ENCODE measurements at regions not wholly inside any gene's neighbourhood (a gene's known extent, or its start where the extent isn't known, plus 50 kb on each side); places are given as distances from the start of the nearest gene placed in this dataset.

DNA sequence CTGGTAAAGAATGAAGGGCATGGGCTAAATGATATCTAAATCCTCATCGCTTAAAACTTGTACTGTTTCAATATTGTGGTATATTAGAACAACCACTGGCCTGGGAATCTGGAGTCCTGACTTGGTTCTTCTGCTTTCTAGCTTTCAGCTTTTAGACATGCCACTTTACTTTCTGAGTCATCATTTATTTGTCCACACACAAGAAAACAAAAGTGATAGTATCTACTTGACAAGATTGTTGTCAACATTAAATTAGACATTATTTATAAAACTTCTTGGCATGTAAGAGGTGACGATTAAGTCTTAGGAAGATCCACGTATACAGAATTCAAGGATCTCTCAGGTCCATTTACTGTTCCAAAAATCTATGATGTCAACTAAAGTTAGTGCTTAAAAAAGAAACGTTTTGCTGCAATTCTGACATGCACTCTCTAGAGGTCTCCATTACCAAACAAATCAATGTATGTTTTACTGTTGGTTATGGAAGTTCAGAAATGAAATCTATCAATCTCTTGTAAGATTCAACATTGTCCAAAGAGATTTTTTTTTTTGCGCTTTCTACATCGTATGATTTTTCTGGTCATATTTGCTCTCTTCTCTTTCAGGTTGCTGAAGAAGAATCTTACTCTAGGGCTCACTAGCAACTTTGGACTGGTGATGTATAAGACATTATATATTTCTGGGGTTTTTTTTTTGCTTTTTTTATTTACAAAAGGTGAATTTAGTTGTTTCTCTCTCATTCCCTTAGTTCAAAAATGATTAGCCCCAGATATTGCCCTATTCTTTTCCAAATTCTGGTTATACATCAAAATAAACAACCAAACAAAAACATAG is 53.6 kb upstream of the DYNC1I1 start:
- no peak for DNase-seq (ENCODE audit: low read depth, low spot score)
- H3K9me3 Mint-ChIP-seq = no peaks in the 10 kb centered on the region
- no peak overlapping the region for H3K27ac Mint-ChIP-seq (ENCODE audit: unreplicated experiment)
- H3K27me3 Mint-ChIP-seq (ENCODE audit: low read depth) = peaks cover 35% of the 10 kb centered on the region
- H3K4me1 Mint-ChIP-seq = peaks cover 12% of the 10 kb centered on the region
- H3K36me3 Mint-ChIP-seq (ENCODE audit: low read depth) = no peaks in the 10 kb centered on the region
- TF ChIP-seq, protein P1, sequence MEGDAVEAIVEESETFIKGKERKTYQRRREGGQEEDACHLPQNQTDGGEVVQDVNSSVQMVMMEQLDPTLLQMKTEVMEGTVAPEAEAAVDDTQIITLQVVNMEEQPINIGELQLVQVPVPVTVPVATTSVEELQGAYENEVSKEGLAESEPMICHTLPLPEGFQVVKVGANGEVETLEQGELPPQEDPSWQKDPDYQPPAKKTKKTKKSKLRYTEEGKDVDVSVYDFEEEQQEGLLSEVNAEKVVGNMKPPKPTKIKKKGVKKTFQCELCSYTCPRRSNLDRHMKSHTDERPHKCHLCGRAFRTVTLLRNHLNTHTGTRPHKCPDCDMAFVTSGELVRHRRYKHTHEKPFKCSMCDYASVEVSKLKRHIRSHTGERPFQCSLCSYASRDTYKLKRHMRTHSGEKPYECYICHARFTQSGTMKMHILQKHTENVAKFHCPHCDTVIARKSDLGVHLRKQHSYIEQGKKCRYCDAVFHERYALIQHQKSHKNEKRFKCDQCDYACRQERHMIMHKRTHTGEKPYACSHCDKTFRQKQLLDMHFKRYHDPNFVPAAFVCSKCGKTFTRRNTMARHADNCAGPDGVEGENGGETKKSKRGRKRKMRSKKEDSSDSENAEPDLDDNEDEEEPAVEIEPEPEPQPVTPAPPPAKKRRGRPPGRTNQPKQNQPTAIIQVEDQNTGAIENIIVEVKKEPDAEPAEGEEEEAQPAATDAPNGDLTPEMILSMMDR (conservative IDR thresholded peaks at IDR 0.05) = peak; percentile 63
- H3K4me3 Mint-ChIP-seq = no peak overlapping the region

DNA sequence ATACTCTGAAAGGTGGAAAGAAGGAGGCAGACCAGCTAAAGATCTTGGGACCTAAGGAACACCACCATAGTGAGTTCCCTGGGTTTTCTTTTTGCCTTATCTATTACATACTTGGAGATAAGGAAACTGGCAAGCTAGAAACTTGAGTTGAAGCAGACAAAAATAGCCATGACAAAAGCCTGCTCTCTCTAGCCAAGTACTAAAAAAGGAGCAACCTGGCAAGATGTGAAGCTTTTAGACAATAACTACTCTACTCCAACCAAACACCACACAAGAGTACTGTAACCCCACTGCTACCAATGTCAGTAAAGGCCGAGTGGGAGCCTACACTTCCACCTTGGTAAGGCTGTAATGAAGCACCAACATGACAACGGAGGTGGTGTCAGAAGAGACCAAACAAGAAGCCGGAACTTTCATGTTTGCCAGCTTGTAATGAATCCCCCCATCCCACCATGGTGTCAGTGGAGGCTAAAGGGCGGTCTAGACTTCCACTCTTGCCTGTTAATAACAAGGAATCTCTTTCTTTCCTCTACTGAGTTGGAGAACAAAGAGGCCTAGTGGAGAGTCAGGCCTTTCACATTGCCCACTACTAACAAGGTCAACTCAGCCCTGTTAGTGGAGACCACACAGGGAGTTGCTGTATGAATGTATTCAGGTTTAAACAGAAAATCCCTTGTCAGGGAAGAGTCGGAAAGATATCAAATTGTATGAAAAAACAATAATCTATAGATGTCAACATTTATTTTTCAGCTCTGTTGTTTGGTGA is 55.8 kb upstream of the DYNC1I1 start:
- TF ChIP-seq, protein P1 (conservative IDR thresholded peaks at IDR 0.05) = no peak
- peaks cover 5% of the 10 kb centered on the region for H3K36me3 Mint-ChIP-seq (ENCODE audit: low read depth)

DNA sequence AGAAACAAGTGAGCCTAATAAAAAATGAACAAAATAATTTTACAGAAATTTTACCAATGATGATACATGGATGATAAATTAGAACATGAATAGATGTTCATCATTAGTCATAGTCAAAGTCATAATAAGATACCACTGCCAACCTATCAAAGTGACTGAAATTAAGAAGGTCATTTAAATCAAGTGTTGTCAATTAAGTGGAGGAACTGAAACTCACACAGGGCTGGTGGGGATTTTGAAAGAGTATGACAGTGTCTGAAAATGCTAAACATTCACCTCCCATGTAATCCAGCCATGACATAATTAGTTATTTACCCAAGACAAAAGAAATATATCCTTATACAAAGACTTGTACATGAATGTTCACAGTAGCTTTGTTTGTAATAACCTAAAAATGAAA is 57.1 kb upstream of the DYNC1I1 start:
- Mint-ChIP-seq H3K9me3 (peaks cover 9% of the 10 kb centered on the region), H3K4me3 (no peak overlapping the region), H3K27ac (ENCODE audit: unreplicated experiment) (no peak overlapping the region), H3K4me1 (peaks cover 12% of the 10 kb centered on the region), H3K27me3 (ENCODE audit: low read depth) (peaks cover 11% of the 10 kb centered on the region), H3K36me3 (ENCODE audit: low read depth) (peaks cover 9% of the 10 kb centered on the region)
- TF ChIP-seq, protein P1 (conservative IDR thresholded peaks at IDR 0.05) = no peak
- DNase-seq (ENCODE audit: low read depth, low spot score) = no peak

More for the DNA sequence above, 55.8 kb upstream of the DYNC1I1 start:
- Mint-ChIP-seq H3K27me3 (ENCODE audit: low read depth) (peaks cover 22% of the 10 kb centered on the region), H3K27ac (ENCODE audit: unreplicated experiment) (no peak overlapping the region), H3K4me3 (no peak overlapping the region), H3K4me1 (peaks cover 12% of the 10 kb centered on the region), H3K9me3 (peaks cover 5% of the 10 kb centered on the region)
- peak; percentile 10 for DNase-seq (ENCODE audit: low read depth, low spot score)

DNA sequence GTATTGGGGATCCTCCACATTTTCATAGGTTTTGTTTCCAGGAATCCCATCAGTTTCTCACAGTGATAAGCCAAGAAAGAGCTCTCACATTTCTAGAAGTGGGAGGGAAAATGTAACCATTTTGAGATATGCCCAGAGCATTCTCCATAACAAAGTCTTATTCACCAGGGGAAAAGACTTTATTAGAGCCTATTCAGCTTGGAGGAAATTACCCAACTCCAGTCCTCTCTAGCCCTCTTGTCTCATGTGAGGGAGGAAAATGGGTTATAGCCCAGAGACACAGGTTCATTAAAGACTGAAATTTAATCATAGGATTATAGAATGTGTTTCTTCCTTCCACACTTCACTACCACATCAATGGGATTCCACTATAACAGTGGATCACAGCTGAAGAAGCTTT is 61.6 kb upstream of the DYNC1I1 start:
- DNase-seq (ENCODE audit: low read depth, low spot score) = no peak
- H3K27ac Mint-ChIP-seq (ENCODE audit: unreplicated experiment) = no peak overlapping the region
- TF ChIP-seq, protein P1 (conservative IDR thresholded peaks at IDR 0.05) = no peak
- H3K4me3 Mint-ChIP-seq = no peak overlapping the region
- H3K4me1 Mint-ChIP-seq = no peaks in the 10 kb centered on the region
- H3K9me3 Mint-ChIP-seq = peaks cover 26% of the 10 kb centered on the region
- H3K36me3 Mint-ChIP-seq (ENCODE audit: low read depth) = peaks cover 9% of the 10 kb centered on the region
- no peaks in the 10 kb centered on the region for H3K27me3 Mint-ChIP-seq (ENCODE audit: low read depth)

DNA sequence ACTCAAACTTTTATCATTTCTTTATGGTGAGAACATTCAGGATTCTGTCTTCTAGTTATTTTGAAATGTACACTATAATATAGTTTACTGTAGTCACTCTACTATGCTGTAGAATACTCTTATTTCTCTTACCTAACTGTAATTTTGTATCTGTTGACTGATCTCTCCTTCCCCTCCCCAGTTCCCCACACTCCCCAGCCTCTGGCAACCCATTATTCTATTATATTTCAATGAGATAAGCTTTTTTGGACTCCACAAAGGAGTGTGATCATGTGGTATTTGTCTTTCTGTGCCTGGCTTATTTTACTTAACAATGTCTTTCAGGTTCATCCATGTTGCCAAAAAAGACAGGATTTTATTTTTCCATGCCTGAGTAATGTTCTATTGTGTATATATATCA is 71.4 kb upstream of the DYNC1I1 start:
- TF ChIP-seq, protein P1 (conservative IDR thresholded peaks at IDR 0.05) = no peak
- H3K9me3 Mint-ChIP-seq = peaks cover 6% of the 10 kb centered on the region
- H3K27ac Mint-ChIP-seq (ENCODE audit: unreplicated experiment) = no peak overlapping the region
- H3K4me1 Mint-ChIP-seq = no peaks in the 10 kb centered on the region
- H3K36me3 Mint-ChIP-seq (ENCODE audit: low read depth) = no peaks in the 10 kb centered on the region
- no peak for DNase-seq (ENCODE audit: low read depth, low spot score)
- H3K4me3 Mint-ChIP-seq = no peak overlapping the region
- H3K27me3 Mint-ChIP-seq (ENCODE audit: low read depth) = peaks cover 9% of the 10 kb centered on the region
